ENCODE measurements at regions not wholly inside any gene's neighbourhood (a gene's known extent, or its start where the extent isn't known, plus 50 kb on each side); places are given as distances from the start of the nearest gene placed in this dataset.

GRCh38 chr2:15701991-15702390 lies 110.3 kb downstream of the DDX1 start:
- DNase-seq = no peak

GRCh38 chr2:15702452-15702851 lies 110.8 kb downstream of the DDX1 start:
- DNase-seq = no peak

- DNase-seq = no peak
These were observed 111.7 kb downstream of the DDX1 start for GRCh38 chr2:15703365-15703869.

- DNase-seq = no peak
These were observed 112.6 kb downstream of the DDX1 start for GRCh38 chr2:15704086-15704787.

- no peak for DNase-seq
These were observed 113.1 kb downstream of the DDX1 start for GRCh38 chr2:15704788-15705115.

- DNase-seq = no peak
These were observed 113.6 kb downstream of the DDX1 start for GRCh38 chr2:15705310-15705709.

GRCh38 chr2:15705839-15706386 lies 114.2 kb downstream of the DDX1 start:
- no peak for DNase-seq

GRCh38 chr2:15706424-15706823 lies 114.8 kb downstream of the DDX1 start:
- no peak for DNase-seq

GRCh38 chr2:15706986-15707632 lies 115.4 kb downstream of the DDX1 start:
- DNase-seq = no peak

- no peak for DNase-seq
These were observed 116.5 kb downstream of the DDX1 start for GRCh38 chr2:15708161-15708560.

- no peak for DNase-seq
These were observed 117.5 kb downstream of the DDX1 start for GRCh38 chr2:15708865-15709820.

GRCh38 chr2:15711126-15711860 lies 119.6 kb downstream of the DDX1 start:
- DNase-seq = no peak

GRCh38 chr2:15712551-15713342 lies 121.1 kb downstream of the DDX1 start:
- no peak for DNase-seq

- no peak for DNase-seq
These were observed 121.8 kb downstream of the DDX1 start for GRCh38 chr2:15713475-15713874.

- DNase-seq = no peak
These were observed 122.3 kb downstream of the DDX1 start for GRCh38 chr2:15714002-15714401.

- DNase-seq = no peak
These were observed 122.9 kb downstream of the DDX1 start for GRCh38 chr2:15714609-15715008.

GRCh38 chr2:15715596-15715995 lies 123.9 kb downstream of the DDX1 start:
- no peak for DNase-seq

- no peak for DNase-seq
These were observed 126.7 kb downstream of the DDX1 start for GRCh38 chr2:15718103-15718943.

GRCh38 chr2:15718944-15719323 lies 127.3 kb downstream of the DDX1 start:
- no peak for DNase-seq

- no peak for DNase-seq
These were observed 128.1 kb downstream of the DDX1 start for GRCh38 chr2:15719566-15720313.
